Transverse colon (tissue), 4 donors: ENCODE measurements at regions not wholly inside any gene's neighbourhood (a gene's known extent, or its start where the extent isn't known, plus 50 kb on each side); places are given as distances from the start of the nearest gene placed in this dataset.

ENCODE experiments used
- EP300 ChIP-seq: sonication (generic); formaldehyde crosslinking; IDR thresholded peaks from one replicate; pipeline ENCODE4 v1.6.1; 2017; ENCODE audit warnings: antibody characterized with exemption, low read depth
- POLR2A ChIP-seq: fragments of 450-650 bp; IDR thresholded peaks from one replicate; pipeline ENCODE4 v1.6.1; 2016; ENCODE audit warnings: antibody characterized with exemption, mild to moderate bottlenecking, moderate library complexity
- POLR2AphosphoS5 ChIP-seq, 3 donors: sonication (generic); formaldehyde crosslinking; IDR thresholded peaks; one replicate each; pipeline ENCODE4 v1.6.1; 2016; ENCODE audit warnings: antibody characterized with exemption in 3 of 3
- TF ChIP-seq, protein P1 (sequence below), 5 experiments: fragments of 200-600 bp in 3 of 5; fragments of 450-650 bp in 2 of 5; sonication (generic) in 3 of 5; IDR thresholded peaks; 1 replicate in 2 of 5; 2 replicates in 3 of 5; pipeline ENCODE4 v1.5.1; 2016 to 2017; ENCODE audit warnings: antibody characterized with exemption in 5 of 5, inconsistent platforms in 3 of 5, mild to moderate bottlenecking in 2 of 5, moderate library complexity in 1 of 5

DNA sequence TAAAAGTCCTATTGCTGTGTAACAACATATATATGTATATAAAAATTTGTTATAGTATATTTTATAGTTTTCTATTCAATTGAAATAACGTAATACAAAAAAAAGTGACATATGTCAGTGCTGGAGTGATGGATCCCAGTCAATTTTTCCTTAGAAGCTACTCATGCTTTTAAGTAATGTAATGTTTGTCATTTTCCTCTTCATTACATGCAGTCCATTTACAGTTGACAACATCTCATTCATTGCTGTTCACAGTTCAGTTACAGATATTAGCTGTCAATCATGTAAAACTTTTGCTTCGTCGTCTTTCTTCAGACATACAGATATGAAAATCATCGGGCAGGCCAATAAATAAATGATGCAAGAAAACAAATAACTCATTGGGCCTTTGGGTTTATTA, 525.1 kb upstream of the PRR20A start:
- TF ChIP-seq, protein P1, sequence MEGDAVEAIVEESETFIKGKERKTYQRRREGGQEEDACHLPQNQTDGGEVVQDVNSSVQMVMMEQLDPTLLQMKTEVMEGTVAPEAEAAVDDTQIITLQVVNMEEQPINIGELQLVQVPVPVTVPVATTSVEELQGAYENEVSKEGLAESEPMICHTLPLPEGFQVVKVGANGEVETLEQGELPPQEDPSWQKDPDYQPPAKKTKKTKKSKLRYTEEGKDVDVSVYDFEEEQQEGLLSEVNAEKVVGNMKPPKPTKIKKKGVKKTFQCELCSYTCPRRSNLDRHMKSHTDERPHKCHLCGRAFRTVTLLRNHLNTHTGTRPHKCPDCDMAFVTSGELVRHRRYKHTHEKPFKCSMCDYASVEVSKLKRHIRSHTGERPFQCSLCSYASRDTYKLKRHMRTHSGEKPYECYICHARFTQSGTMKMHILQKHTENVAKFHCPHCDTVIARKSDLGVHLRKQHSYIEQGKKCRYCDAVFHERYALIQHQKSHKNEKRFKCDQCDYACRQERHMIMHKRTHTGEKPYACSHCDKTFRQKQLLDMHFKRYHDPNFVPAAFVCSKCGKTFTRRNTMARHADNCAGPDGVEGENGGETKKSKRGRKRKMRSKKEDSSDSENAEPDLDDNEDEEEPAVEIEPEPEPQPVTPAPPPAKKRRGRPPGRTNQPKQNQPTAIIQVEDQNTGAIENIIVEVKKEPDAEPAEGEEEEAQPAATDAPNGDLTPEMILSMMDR (IDR thresholded peaks at IDR 0.05): no peak
- TF ChIP-seq POLR2A: no peak
- no peak for TF ChIP-seq POLR2AphosphoS5 (IDR thresholded peaks at IDR 0.05)
- TF ChIP-seq EP300: no peak
